GM21737 (cell line): ENCODE measurements at regions not wholly inside any gene's neighbourhood (a gene's known extent, or its start where the extent isn't known, plus 50 kb on each side); places are given as distances from the start of the nearest gene placed in this dataset.
"Not testable (repeated sequence)": the region's sequence is repeated elsewhere in the genome, so short reads cannot be mapped to it uniquely, and the experiment has no call there.

Experiments used
- ATAC-seq: cut with Tn5 transposase; IDR thresholded peaks from one replicate; pipeline ENCODE4 v1.9.1; 2021; ENCODE audit warnings: mild to moderate bottlenecking, moderate library complexity; ENCODE audit not compliant: unreplicated experiment

- not testable (repeated sequence) for ATAC-seq
These were observed 178.7 kb upstream of the ROPN1B start for GRCh38 chr3:125790312-125790711.

DNA sequence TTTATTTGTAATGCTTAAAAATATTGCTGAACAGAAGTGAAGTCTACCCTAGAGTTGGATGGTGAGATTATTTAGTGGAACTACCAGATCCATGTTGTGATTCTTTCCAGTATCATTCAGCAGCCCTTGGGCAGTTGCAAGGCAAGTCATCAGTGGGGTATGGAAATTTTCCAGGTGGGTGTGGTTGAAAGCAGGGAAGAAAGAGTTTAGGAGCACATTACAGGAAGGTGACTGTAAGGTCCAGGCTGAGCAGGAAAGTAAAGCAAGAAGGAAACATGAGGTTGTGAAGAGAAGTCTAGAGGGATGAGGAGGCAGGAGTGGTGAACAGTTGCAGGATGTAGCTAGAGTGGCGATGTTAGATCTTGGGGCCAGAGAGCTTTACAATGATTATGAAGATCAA lies 178.0 kb upstream of the ROPN1B start:
- not testable (repeated sequence) for ATAC-seq

DNA sequence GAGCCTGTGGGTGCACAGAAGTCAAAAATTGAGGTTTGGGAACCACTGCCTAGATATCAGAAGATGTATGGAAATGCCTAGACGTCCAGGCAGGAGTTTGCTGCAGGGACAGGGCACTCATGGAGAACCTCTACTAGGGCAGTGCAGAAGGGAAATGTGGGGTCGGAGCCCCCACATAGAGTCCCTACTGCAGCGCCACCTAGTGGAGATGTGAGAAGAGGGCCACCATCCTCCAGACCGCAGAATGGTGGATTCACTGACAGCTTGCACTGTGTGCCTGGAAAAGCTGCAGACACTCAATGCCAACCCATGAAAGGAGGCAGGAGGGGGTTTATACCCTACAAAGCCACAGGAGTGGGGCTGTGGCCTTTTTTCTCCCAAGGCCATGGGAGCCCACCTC lies 159.0 kb upstream of the ROPN1B start:
- not testable (repeated sequence) for ATAC-seq

GRCh38 chr3:125822175-125822574 lies 146.8 kb upstream of the ROPN1B start:
- ATAC-seq: not testable (repeated sequence)

DNA sequence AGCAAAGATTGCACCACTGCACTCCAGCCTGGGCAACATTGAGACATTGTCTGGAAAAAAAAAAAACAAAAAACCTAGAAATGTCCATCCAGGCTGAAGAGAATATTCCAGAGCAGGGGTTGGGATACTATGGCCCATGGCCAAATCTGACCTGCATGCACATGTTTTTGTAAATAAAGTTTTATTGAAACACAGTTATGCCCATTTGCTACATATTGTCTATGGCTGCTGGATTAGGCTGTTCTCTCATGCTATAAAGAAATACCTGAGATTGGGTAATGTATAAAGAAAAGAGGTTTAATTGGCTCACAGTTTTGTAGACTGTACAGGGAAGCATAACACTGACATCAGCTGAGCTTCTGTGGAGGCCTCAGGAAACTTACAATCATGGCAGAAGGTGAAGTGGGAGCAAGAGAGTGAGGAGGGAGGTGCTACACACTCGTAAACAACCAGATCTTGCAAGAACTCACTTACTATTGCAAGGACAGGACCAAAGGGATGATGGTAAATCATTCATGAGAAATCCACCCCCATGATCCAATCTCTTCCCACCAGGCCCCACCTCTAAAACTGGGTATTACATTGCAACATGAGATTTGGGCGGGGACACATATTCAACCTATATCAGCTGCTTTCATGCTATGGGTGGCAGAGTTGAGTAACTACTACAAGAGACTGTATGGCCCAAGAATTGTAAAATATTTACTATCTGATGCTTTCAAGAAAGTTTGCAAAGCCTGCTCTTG lies 137.8 kb upstream of the ROPN1B start:
- ATAC-seq: not testable (repeated sequence)

DNA sequence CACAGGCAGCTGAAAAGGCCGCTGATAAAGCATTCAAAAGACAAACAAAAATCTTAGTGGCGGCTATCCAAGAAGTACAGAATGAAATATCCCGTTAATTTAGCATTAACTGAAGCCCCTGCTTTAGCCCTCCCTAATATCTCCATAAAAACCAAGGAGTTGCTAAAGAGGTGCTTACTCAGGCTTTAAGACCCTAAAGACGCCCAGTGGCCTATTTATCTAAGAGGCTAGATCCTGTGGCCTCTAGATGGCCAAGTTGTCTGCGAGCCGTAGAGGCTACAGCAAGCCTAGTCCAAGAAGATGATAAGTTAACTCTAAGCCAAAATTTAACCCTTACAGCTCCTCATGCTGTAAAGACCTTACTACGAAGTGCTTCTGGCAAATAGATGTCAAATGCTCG lies 133.4 kb upstream of the ROPN1B start:
- ATAC-seq: not testable (repeated sequence)

DNA sequence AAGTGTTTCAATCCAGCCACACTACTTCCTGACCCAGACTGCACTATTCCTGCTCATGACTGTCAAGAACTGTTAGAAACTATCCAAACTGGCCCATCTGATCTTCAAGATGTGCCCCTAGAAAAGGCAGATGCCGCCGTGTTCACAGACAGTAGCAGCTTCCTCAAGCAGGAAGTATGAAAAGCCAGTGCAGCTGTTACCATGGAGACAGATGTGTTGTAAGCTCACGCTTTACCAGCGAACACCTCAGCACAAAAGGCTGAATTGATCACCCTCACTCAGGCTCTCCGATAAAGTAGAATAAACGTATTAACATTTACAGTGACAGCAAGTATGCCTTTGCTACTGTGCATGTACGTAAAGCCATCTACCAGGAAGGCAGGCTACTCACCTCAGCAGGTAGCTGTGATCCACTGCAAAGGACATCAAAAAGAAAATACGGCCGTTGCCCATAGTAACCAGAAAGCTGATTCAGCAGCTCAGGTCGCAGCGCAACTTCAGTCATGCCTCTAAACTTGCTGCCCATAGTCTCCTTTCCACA lies 132.9 kb upstream of the ROPN1B start:
- ATAC-seq: not testable (repeated sequence)

DNA sequence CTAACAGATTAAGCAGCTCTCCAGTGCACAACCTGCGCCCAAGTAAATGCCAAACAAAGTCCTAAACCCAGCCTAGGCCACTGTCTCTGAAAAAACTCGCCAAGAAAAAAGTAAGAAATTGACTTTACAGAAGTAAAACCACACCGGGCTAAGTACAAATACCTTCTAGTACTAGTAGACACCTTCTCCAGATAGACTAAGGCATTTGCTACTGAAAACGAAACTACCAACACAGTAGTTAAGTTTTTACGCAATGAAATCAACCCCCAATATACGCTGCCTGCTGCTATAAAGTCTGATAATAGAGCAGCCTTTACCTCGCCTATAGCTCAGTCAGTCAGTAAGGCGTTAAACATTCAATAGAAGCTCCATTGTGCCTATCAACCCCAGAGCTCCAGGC lies 132.2 kb upstream of the ROPN1B start:
- not testable (repeated sequence) for ATAC-seq

DNA sequence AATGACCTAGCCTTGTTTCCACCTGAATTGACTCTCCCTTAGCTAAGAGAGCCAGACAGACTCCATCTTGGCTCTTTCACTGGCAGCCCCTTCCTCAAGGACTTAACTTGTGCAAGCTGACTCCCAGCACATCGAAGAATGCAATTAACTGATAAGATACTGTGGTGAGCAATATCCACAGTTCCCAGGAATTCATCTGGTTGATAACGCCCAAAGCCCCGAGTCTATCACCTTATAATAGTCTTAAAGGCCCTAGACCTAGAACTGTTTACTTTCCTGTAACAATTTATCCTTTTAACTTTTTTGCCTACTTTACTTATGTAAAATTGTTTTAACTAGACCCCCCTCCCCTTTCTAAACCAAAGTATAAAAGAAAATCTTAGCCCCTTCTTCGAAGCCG lies 130.1 kb upstream of the ROPN1B start:
- ATAC-seq: not testable (repeated sequence)

- ATAC-seq: not testable (repeated sequence)
These were observed 128.5 kb upstream of the ROPN1B start for GRCh38 chr3:125840465-125840864.

DNA sequence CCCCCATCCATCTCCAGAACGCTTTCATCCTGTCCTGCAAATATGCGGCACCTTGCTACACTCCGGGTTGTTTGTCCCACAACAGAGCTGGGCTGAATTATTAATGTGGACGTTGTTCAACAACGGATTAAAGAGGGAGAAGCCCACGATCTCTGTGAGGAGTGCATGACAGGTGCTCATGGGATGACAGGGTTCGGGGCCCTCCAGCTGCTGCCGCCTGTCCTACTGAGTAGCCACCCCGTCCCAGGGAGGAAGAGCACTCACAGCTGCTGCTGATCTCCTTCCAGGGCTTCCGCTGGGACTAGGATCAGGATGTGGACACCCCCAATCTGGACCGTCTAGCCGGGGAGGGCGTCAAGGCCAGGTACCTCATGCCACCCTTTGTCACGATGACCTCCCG lies 121.0 kb upstream of the ROPN1B start:
- not testable (repeated sequence) for ATAC-seq

DNA sequence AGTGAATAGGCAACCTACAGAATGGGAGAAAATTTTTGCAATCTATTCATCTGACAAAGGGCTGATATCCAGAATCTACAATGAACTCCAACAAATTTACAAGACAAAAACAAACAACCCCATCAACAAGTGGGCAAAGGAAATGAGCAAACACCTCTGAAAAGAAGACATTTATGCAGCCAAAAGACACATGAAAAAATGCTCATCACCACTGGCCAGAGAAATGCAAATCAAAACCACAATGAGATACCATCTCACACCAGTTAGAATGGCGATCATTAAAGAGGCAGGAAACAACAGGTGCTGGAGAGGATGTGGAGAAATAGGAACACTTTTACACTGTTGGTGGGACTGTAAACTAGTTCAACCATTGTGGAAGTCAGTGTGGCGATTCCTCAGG lies 114.0 kb upstream of the ROPN1B start:
- not testable (repeated sequence) for ATAC-seq

GRCh38 chr3:125860547-125860946 lies 108.4 kb upstream of the ROPN1B start:
- ATAC-seq: not testable (repeated sequence)

- not testable (repeated sequence) for ATAC-seq
These were observed 106.1 kb upstream of the ROPN1B start for GRCh38 chr3:125862841-125863254.

GRCh38 chr3:125864532-125864931 lies 104.4 kb upstream of the ROPN1B start:
- not testable (repeated sequence) for ATAC-seq

DNA sequence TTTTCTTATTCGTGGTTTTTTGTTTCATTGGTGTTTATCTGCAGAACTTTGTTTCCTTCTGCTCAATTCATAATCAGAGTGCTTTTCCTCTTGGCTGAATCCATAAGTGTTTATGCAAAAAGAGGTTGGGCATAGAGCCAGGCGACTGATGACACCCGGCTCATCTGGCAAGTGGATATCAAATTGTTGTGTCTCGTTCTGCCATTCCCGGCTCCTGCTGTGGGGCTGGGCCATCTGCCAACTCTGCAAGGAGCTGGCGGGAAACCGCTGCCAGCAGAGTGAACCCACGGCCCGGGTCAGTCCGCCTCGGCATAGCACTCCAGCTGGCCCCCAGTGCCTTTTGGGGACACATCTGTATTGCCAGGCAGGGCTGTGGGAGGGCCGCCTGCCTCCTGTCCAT lies 83.0 kb upstream of the ROPN1B start:
- not testable (repeated sequence) for ATAC-seq

DNA sequence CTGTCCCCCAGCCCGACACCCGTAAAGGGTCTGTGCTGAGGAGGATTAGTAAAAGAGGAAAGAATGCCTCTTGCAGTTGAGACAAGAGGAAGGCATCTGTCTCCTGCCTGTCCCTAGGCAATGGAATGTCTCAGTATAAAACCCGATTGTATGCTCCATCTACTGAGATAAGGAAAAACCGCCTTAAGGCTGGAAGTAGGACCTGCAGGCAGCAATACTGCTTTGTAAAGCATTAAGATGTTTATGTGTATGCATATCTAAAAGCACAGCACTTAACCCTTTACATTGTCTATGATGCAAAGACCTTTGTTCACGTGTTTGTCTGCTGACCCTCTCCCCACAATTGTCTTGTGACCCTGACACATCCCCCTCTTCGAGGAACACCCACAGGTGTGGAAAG lies 69.8 kb upstream of the ROPN1B start:
- ATAC-seq: not testable (repeated sequence)

- ATAC-seq: not testable (repeated sequence)
These were observed 67.5 kb upstream of the ROPN1B start for GRCh38 chr3:125901473-125901872.

DNA sequence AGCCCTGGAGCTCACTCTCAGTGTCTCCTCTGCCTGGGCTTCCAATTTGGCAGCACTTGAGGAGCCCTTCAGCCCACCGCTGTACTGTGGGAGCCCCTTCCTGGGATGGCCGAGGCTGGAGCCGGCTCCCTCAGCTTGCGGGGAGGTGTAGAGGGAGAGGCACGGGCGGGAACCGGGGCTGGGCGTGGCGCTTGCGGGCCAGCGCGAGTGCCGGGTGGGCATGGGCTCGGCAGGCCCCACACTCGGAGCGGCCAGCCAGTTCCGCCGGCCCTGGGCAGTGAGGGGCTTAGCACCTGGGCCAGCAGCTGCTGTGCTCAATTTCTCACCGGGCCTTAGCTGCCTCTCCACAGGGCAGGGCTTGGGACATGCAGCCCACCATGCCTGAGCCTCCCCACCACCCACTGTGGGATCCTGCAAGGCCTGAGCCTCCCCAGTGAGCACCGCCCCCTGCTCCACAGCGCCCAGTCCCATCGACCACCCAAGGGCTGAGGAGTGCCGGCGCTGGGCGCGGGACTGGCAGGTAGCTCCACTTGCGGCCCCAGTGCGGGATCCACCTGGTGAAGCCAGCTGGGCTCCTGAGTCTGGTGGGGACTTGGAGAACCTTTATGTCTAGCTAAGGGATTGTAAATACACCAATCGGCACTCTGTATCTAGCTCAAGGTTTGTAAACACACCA lies 65.1 kb upstream of the ROPN1B start:
- ATAC-seq: not testable (repeated sequence)

GRCh38 chr3:125907279-125907678 lies 61.7 kb upstream of the ROPN1B start:
- not testable (repeated sequence) for ATAC-seq

GRCh38 chr3:125910851-125911250 lies 58.1 kb upstream of the ROPN1B start:
- ATAC-seq: not testable (repeated sequence)
